Uterus (tissue), 2 donors: ENCODE measurements at regions not wholly inside any gene's neighbourhood (a gene's known extent, or its start where the extent isn't known, plus 50 kb on each side); places are given as distances from the start of the nearest gene placed in this dataset.

Experiments used
- CTCF ChIP-seq, 4 experiments: fragments of 200-600 bp in 2 of 4; fragments of 450-650 bp in 2 of 4; sonication (generic) in 2 of 4; IDR thresholded peaks; one replicate each; pipeline ENCODE4 v1.5.1; 2016 to 2019; ENCODE audit warnings: antibody characterized with exemption in 4 of 4, mild to moderate bottlenecking in 2 of 4, moderate library complexity in 1 of 4
- POLR2A ChIP-seq, 2 donors: fragments of 450-650 bp; IDR thresholded peaks; one replicate each; pipeline ENCODE4 v1.6.1; 2016; ENCODE audit warnings: antibody characterized with exemption in 2 of 2, mild to moderate bottlenecking in 1 of 2, moderate library complexity in 1 of 2

DNA sequence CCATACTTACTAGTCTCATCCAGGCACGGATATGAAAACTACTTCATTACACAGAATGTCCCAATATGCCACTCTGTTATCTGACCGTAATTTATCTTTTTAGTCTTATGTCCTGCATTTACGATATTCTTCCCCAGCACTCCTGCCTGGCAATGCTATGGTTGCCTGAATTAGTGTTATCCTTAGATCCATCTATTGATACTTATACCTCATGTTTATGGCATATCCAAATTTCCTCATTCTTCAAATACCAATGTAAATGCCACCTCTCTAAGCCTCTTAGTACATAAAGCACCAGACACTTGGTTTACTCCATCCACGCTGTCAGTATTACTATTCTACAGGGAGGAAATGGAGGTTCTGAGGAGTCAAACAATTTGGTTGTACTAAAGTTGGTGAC lies 507.8 kb upstream of the NMUR2 start:
- no peak for TF ChIP-seq POLR2A (IDR thresholded peaks at IDR 0.05)
- no peak for TF ChIP-seq CTCF (IDR thresholded peaks at IDR 0.05)
